Stimulated activated naive B cell treated with anti-CD40 and anti-IgM and Interleukin-4, amounts not matched to agents 10 μg/mL and 1 μg/mL and 100 μg/mL, for 72 hours (primary cell): ENCODE measurements at regions not wholly inside any gene's neighbourhood (a gene's known extent, or its start where the extent isn't known, plus 50 kb on each side); places are given as distances from the start of the nearest gene placed in this dataset.

Experiments
- ATAC-seq, 2 donors: fragments of 150-1000 bp; cut with Tn5 transposase; replicated peaks; 2 replicates each; pipeline ENCODE4 v1.10.0; 2021; ENCODE audit warnings: moderate library complexity in 1 of 2
- DNase-seq: peaks from one replicate; pipeline ENCODE4 v3.0.0; 2021
- H3K27ac Mint-ChIP-seq: one replicate; pipeline ENCODE4 v1.8.0; 2022; ENCODE audit warnings: mild to moderate bottlenecking, mixed read lengths
- H3K27me3 Mint-ChIP-seq, 2 donors: one replicate each; pipeline ENCODE4 v1.8.0; 2022; ENCODE audit warnings: mixed read lengths in 2 of 2
- H3K36me3 Mint-ChIP-seq, 2 donors: one replicate each; pipeline ENCODE4 v1.8.0; 2022; ENCODE audit warnings: mixed read lengths in 2 of 2, mild to moderate bottlenecking in 1 of 2
- H3K4me1 Mint-ChIP-seq, 2 donors: one replicate each; pipeline ENCODE4 v1.8.0; 2022; ENCODE audit warnings: mixed read lengths in 2 of 2, mild to moderate bottlenecking in 1 of 2
- H3K4me3 Mint-ChIP-seq, 2 donors: one replicate each; pipeline ENCODE4 v1.8.0; 2022; ENCODE audit warnings: mild to moderate bottlenecking in 2 of 2, mixed read lengths in 2 of 2, moderate library complexity in 1 of 2
- H3K9me3 Mint-ChIP-seq, 2 donors: one replicate each; pipeline ENCODE4 v1.8.0; 2022; ENCODE audit warnings: mixed read lengths in 2 of 2, mild to moderate bottlenecking in 1 of 2

- ATAC-seq (no peak), DNase-seq (no peak)
- H3K27ac Mint-ChIP-seq = no peak overlapping the region
- H3K36me3 Mint-ChIP-seq = no peaks in the 10 kb centered on the region
- H3K4me3 Mint-ChIP-seq = no peak overlapping the region
- H3K4me1 Mint-ChIP-seq = no peaks in the 10 kb centered on the region
- H3K9me3 Mint-ChIP-seq = peaks cover 0 to 2% of the 10 kb centered on the region in 2 donors
- H3K27me3 Mint-ChIP-seq = no peaks in the 10 kb centered on the region
Observed at GRCh38 chr4:34047363-34047762, 2197.0 kb downstream of the ARAP2 start.

DNA sequence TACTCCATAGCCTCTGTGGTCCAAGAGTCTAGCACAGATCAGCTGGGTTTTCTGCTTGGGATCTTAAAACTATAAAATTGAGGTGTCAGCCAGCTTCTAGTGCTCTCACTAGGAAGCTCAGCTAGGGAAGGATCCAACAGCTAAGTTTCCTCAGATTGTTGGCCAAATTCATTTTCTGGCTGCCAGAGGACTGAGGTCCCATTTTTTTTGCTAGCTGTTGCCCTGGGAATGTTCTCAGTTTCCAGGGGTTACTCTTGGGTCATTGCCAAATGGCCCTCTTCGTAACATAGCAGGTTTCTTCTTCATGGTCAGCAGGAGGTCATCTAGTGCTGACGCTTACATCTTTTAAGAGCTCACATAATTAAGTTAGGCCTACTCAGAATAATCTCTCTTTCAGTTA is 2178.2 kb downstream of the ARAP2 start:
- ATAC-seq = no peak
- no peaks in the 10 kb centered on the region for H3K36me3 Mint-ChIP-seq
- H3K27me3 Mint-ChIP-seq = no peaks in the 10 kb centered on the region
- H3K4me3 Mint-ChIP-seq = no peak overlapping the region
- H3K9me3 Mint-ChIP-seq = peaks cover 0 to under 1% of the 10 kb centered on the region in 2 donors
- H3K4me1 Mint-ChIP-seq = no peaks in the 10 kb centered on the region
- H3K27ac Mint-ChIP-seq = no peak overlapping the region
- DNase-seq = no peak

DNA sequence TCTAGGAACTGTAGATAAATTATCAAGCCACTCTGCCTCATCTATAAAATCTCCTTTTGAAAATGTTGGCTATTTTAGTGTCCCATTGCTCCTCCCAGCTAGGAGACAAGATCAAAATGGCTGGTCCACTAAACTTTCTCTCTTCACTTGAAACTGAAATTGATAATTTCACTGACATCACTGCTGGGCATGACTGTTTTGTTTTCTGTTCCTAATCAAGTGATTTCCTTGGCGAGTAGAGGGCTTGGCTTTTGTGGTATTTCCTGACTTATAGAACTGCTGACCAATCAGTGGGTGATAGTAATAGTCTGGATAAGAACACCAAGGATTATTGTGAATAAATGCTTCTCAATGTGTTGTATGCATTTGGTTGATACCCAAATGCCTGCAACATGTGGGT is 2152.9 kb downstream of the ARAP2 start:
- no peak for DNase-seq
- Mint-ChIP-seq H3K27me3 (no peaks in the 10 kb centered on the region), H3K27ac (no peak overlapping the region), H3K36me3 (no peaks in the 10 kb centered on the region), H3K4me1 (no peaks in the 10 kb centered on the region), H3K4me3 (no peak overlapping the region), H3K9me3 (no peaks in the 10 kb centered on the region)
- ATAC-seq = no peak

DNA sequence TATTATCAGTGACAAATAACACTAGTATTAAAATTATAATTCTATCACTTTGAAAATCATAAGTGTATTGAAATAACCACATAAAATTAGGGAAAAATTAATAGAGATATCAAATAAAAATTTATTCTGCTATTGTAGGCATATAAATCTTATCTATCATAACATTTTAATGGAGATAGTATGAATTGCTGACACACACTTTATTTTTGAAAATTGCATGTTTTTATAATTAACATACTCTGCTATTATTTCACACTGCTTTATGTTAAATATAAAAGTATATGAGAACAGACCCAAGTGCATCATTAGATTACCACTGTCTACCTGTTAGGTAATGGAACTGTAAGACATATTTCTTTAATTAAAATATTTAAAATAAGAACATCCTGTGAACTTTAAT is 2150.2 kb downstream of the ARAP2 start:
- Mint-ChIP-seq H3K9me3 (no peaks in the 10 kb centered on the region), H3K27ac (no peak overlapping the region), H3K27me3 (no peaks in the 10 kb centered on the region), H3K4me3 (no peak overlapping the region), H3K4me1 (no peaks in the 10 kb centered on the region), H3K36me3 (no peaks in the 10 kb centered on the region)
- no peak for DNase-seq
- no peak for ATAC-seq

GRCh38 chr4:34105311-34105710 is 2139.0 kb downstream of the ARAP2 start:
- Mint-ChIP-seq H3K36me3 (no peaks in the 10 kb centered on the region), H3K4me3 (no peak overlapping the region), H3K27me3 (no peaks in the 10 kb centered on the region), H3K4me1 (no peaks in the 10 kb centered on the region), H3K27ac (no peak overlapping the region), H3K9me3 (no peaks in the 10 kb centered on the region)
- DNase-seq (no peak), ATAC-seq (no peak)

GRCh38 chr4:34108391-34108790 is 2135.9 kb downstream of the ARAP2 start:
- H3K27ac Mint-ChIP-seq = no peak overlapping the region
- no peaks in the 10 kb centered on the region for H3K36me3 Mint-ChIP-seq
- H3K4me1 Mint-ChIP-seq = no peaks in the 10 kb centered on the region
- DNase-seq (no peak), ATAC-seq (no peak)
- no peaks in the 10 kb centered on the region for H3K27me3 Mint-ChIP-seq
- no peaks in the 10 kb centered on the region for H3K9me3 Mint-ChIP-seq
- no peak overlapping the region for H3K4me3 Mint-ChIP-seq

DNA sequence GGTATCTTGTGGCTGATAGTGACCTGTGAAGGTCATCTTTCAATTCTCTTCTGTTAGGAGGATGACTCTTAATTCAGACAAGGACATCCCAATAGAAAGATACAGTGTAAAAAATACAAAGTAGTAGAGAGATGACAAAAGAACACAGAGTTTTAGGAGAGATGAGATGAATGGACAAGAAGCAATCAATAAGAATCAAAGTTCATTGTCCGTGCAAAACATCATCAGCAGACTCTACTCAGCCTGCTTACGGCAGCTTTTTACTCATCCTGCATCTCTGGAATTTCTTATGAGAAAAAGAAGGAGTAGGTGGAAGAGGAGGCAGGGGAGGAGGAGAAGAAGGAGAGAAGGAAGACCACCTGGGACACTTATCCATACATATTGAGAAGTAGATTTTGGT is 2131.7 kb downstream of the ARAP2 start:
- no peaks in the 10 kb centered on the region for H3K4me1 Mint-ChIP-seq
- no peaks in the 10 kb centered on the region for H3K9me3 Mint-ChIP-seq
- no peak for ATAC-seq
- H3K4me3 Mint-ChIP-seq = no peak overlapping the region
- no peak for DNase-seq
- H3K36me3 Mint-ChIP-seq = no peaks in the 10 kb centered on the region
- H3K27me3 Mint-ChIP-seq = no peaks in the 10 kb centered on the region
- no peak overlapping the region for H3K27ac Mint-ChIP-seq

DNA sequence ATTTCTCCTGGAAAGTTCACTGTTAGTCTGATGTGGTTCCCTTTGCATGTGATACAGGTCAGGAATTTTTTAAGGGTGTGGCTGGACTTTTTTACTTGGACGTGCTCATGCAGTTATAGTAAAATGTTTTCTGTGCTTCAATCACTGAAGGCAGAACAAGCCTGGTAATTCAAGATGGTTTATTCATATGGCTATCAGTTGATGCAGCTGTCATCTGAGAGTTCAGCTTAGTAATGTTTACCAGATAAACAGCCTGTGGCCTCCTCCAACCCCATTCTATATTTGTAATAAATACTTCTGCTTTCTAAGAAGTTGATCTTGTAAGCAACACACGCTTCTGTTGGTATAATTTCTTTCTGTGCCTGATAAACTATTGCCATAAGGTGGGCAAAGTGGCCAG is 2105.9 kb downstream of the ARAP2 start:
- H3K27me3 Mint-ChIP-seq = no peaks in the 10 kb centered on the region
- no peak for DNase-seq
- no peak overlapping the region for H3K4me3 Mint-ChIP-seq
- H3K36me3 Mint-ChIP-seq = no peaks in the 10 kb centered on the region
- no peaks in the 10 kb centered on the region for H3K4me1 Mint-ChIP-seq
- H3K9me3 Mint-ChIP-seq = peaks cover 0 to 9% of the 10 kb centered on the region in 2 donors
- no peak for ATAC-seq
- H3K27ac Mint-ChIP-seq = no peak overlapping the region

DNA sequence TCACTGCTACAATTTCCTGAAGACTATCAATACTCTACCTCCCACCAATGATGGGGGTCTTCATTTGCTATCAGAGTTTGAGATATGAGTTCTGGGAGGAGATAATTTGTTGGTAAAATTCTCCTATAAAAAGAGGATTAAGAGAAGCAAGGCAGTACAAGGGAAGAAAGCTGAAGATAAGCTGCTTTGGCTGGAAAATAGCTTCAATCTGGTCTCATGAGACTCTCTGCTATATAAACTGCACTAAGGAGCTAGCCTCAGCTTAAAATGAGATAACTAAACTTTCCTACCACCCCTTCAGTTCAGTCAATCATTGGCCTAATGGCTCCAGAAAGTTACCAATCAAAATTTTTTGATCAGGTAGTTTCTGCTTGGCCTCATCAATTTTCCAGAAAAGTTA is 2105.0 kb downstream of the ARAP2 start:
- Mint-ChIP-seq H3K4me3 (no peak overlapping the region), H3K36me3 (no peaks in the 10 kb centered on the region), H3K27ac (no peak overlapping the region), H3K9me3 (peaks cover 0 to 5% of the 10 kb centered on the region in 2 donors), H3K27me3 (no peaks in the 10 kb centered on the region), H3K4me1 (no peaks in the 10 kb centered on the region)
- DNase-seq = no peak
- ATAC-seq = no peak

GRCh38 chr4:34148322-34148908 is 2095.9 kb downstream of the ARAP2 start:
- no peaks in the 10 kb centered on the region for H3K36me3 Mint-ChIP-seq
- no peak overlapping the region for H3K4me3 Mint-ChIP-seq
- no peaks in the 10 kb centered on the region for H3K4me1 Mint-ChIP-seq
- DNase-seq = no peak
- peaks cover 0 to 3% of the 10 kb centered on the region in 2 donors for H3K9me3 Mint-ChIP-seq
- ATAC-seq = no peak
- no peak overlapping the region for H3K27ac Mint-ChIP-seq
- no peaks in the 10 kb centered on the region for H3K27me3 Mint-ChIP-seq

GRCh38 chr4:34157547-34157946 is 2086.8 kb downstream of the ARAP2 start:
- no peak for DNase-seq

DNA sequence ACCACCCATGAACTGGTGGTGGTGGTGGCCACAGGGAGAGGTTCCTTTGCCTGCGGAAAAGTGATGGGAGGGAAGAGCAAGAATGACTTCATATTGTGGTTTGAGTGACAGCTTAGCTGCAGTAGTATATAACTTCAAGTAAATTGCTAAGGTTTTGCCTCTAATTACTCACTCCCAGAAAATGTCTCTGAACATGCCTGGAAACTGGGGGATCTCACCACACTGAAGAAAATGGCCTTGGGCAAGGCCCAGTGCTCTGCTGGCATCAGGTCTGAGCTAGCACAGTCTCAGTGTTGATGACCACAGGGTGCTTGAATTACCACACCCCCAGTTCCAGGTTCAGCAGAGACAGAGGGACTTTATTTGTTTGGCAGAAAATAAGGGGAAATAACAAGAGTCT is 2085.4 kb downstream of the ARAP2 start:
- H3K9me3 Mint-ChIP-seq = peaks cover 0 to 3% of the 10 kb centered on the region in 2 donors
- H3K4me3 Mint-ChIP-seq = no peak overlapping the region
- no peak for DNase-seq
- H3K27ac Mint-ChIP-seq = no peak overlapping the region
- no peak for ATAC-seq
- H3K36me3 Mint-ChIP-seq = no peaks in the 10 kb centered on the region
- no peaks in the 10 kb centered on the region for H3K27me3 Mint-ChIP-seq
- H3K4me1 Mint-ChIP-seq = no peaks in the 10 kb centered on the region

More at GRCh38 chr4:34157547-34157946, 2086.8 kb downstream of the ARAP2 start:
- no peaks in the 10 kb centered on the region for H3K36me3 Mint-ChIP-seq
- H3K9me3 Mint-ChIP-seq = peaks cover 0 to 3% of the 10 kb centered on the region in 2 donors
- H3K27ac Mint-ChIP-seq = no peak overlapping the region
- H3K4me1 Mint-ChIP-seq = no peaks in the 10 kb centered on the region
- no peak overlapping the region for H3K4me3 Mint-ChIP-seq
- H3K27me3 Mint-ChIP-seq = no peaks in the 10 kb centered on the region
- ATAC-seq = no peak

DNA sequence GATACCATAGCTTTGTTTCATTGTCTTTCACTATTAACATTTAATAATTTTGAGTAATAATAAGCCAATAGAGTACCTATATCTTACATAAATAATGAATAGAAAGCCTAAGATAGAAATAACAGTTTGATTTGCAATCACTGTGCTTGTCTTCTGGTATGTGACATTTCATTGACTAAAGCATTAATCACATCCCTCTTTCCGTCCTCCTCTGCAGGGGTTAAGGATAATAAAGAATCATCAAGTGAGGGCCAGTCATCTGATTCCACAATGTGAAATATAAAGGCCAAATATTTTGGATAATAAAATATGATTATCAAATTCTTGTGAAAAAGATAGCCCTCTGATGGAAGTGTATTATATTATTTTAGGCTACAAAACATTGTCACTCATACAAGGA is 2073.4 kb downstream of the ARAP2 start:
- DNase-seq = no peak
- no peaks in the 10 kb centered on the region for H3K27me3 Mint-ChIP-seq

GRCh38 chr4:34176609-34177008 is 2067.7 kb downstream of the ARAP2 start:
- H3K27me3 Mint-ChIP-seq = no peaks in the 10 kb centered on the region
- no peak overlapping the region for H3K27ac Mint-ChIP-seq
- no peaks in the 10 kb centered on the region for H3K4me1 Mint-ChIP-seq
- H3K4me3 Mint-ChIP-seq = no peak overlapping the region
- H3K9me3 Mint-ChIP-seq = peaks cover 0 to 11% of the 10 kb centered on the region in 2 donors
- ATAC-seq = no peak
- no peak for DNase-seq
- H3K36me3 Mint-ChIP-seq = no peaks in the 10 kb centered on the region

More for the DNA sequence above, 2073.4 kb downstream of the ARAP2 start:
- Mint-ChIP-seq H3K4me3 (no peak overlapping the region), H3K27ac (no peak overlapping the region), H3K36me3 (no peaks in the 10 kb centered on the region), H3K4me1 (no peaks in the 10 kb centered on the region), H3K9me3 (peaks cover 0 to 11% of the 10 kb centered on the region in 2 donors)
- ATAC-seq = no peak

GRCh38 chr4:34178476-34178875 is 2065.8 kb downstream of the ARAP2 start:
- no peak overlapping the region for H3K27ac Mint-ChIP-seq
- ATAC-seq (no peak), DNase-seq (no peak)
- no peaks in the 10 kb centered on the region for H3K27me3 Mint-ChIP-seq
- H3K36me3 Mint-ChIP-seq = no peaks in the 10 kb centered on the region
- no peaks in the 10 kb centered on the region for H3K4me1 Mint-ChIP-seq
- H3K4me3 Mint-ChIP-seq = no peak overlapping the region
- peaks cover 3 to 6% of the 10 kb centered on the region in 2 donors for H3K9me3 Mint-ChIP-seq

DNA sequence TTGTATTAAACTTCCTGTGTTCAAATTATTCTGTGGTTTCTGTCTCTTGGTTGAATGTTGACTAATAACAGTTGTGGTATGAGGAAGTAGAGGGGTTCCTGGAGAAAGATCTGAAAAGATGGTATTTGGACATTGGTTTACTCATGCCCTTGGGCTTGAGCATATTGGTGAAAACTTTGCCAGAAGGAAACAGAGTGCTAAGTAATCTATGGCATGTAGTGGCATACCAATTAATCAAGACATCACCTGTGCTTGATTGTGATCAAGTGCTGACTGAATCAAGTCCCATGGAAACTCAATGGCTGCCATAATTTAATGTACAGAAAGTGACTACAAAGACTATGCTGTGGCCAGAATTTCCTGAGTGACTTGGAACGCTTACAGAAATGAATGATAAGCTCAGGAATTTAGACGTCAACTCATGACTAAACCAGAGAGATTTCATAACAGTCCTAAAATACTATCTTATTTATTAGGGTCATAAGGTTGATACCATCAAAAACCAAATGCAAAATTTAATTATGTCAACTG is 2062.9 kb downstream of the ARAP2 start:
- Mint-ChIP-seq H3K4me3 (no peak overlapping the region), H3K27me3 (no peaks in the 10 kb centered on the region), H3K4me1 (no peaks in the 10 kb centered on the region), H3K9me3 (peaks cover 0 to 6% of the 10 kb centered on the region in 2 donors), H3K27ac (no peak overlapping the region), H3K36me3 (no peaks in the 10 kb centered on the region)
- DNase-seq = no peak
- ATAC-seq = no peak
